ENCODE measurements at regions not wholly inside any gene's neighbourhood (a gene's known extent, or its start where the extent isn't known, plus 50 kb on each side); places are given as distances from the start of the nearest gene placed in this dataset.

DNA sequence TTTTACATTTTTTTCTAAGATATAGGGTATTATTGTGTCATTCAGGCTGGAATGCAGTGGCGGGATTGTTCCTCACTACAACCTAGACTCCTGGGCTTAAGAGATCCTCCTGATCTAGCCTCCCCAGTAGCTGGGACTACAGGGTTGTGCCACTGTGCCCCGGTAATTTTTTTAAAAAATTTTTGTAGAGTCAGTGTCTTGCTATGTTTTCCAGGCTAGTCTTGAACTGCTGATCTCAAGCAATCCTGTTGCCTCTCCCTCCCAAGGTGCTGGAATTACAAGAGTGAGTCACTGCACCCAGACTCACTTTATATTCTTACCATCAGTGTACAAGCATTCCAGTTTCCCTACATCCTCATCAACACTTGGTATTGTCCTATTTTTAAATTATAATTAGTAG lies 156.4 kb upstream of the GYPA start:
- POLR2A ChIA-PET = no interaction called here
- BruUV-seq (replicated peaks) = no TSS peak

More for the DNA sequence above, 156.4 kb upstream of the GYPA start:
- Histone ChIP-seq H3K36me3 (ENCODE audit: control insufficient read depth in 2 of 2, extremely low read depth in 1 of 2, insufficient read depth in 2 of 2, low read length in 2 of 2) (no peaks in the 10 kb centered on the region), H3K4me3 (replicated peaks in 1 of 3; ENCODE audit: insufficient read depth in 1 of 3, low read depth in 1 of 3, low read length in 3 of 3) (no peak overlapping the region), H3K9me3 (replicated peaks; ENCODE audit: control insufficient read depth, insufficient read depth, low read length) (no peaks in the 10 kb centered on the region), H3K27ac (ENCODE audit: insufficient read depth, low read depth, low read length) (no peak overlapping the region), H3K79me2 (ENCODE audit: control insufficient read depth, insufficient read depth, low read length) (no peaks in the 10 kb centered on the region), H3K27me3 (ENCODE audit: control insufficient read depth in 2 of 2, insufficient read depth in 2 of 2, low read length in 2 of 2) (no peaks in the 10 kb centered on the region), H3K9me1 (replicated peaks; ENCODE audit: control insufficient read depth, extremely low read depth, insufficient read depth, low read length) (no peaks in the 10 kb centered on the region), H3K9ac (replicated peaks; ENCODE audit: extremely low read depth, insufficient read depth, low read length) (no peak overlapping the region), H2AFZ (ENCODE audit: low read depth, low read length) (no peak overlapping the region), H4K20me1 (replicated peaks; ENCODE audit: control insufficient read depth, extremely low read depth, insufficient read depth, low read length) (no peaks in the 10 kb centered on the region), H3K4me1 (ENCODE audit: control insufficient read depth, extremely low read depth, insufficient read depth, low read length) (peaks cover 6% of the 10 kb centered on the region), H3K4me2 (ENCODE audit: insufficient read depth, low read length) (no peak overlapping the region)
- DNase-seq (ENCODE audit: low read depth, low spot score) (no peak), FAIRE-seq (no peak)
- intact Hi-C loops (cut with micrococcal nuclease) = no loop called here
- CTCF ChIA-PET = no interaction called here
- no peak for TF ChIP-seq POLR2A (IDR thresholded peaks at IDR 0.05; ENCODE audit: low read depth, low read length)
- no peak for TF ChIP-seq POLR2AphosphoS5 (IDR thresholded peaks at IDR 0.05; ENCODE audit: insufficient read depth, low read depth, low read length)
- TF ChIP-seq MYC (IDR thresholded peaks at IDR 0.05; ENCODE audit: low read depth, low read length) = no peak
- no peak for TF ChIP-seq MAX (IDR thresholded peaks at IDR 0.05; ENCODE audit: insufficient read depth, insufficient read length)
- TF ChIP-seq FOS (IDR thresholded peaks at IDR 0.05; ENCODE audit: borderline replicate concordance, insufficient read depth, low read length) = no peak
- TF ChIP-seq, protein P1, sequence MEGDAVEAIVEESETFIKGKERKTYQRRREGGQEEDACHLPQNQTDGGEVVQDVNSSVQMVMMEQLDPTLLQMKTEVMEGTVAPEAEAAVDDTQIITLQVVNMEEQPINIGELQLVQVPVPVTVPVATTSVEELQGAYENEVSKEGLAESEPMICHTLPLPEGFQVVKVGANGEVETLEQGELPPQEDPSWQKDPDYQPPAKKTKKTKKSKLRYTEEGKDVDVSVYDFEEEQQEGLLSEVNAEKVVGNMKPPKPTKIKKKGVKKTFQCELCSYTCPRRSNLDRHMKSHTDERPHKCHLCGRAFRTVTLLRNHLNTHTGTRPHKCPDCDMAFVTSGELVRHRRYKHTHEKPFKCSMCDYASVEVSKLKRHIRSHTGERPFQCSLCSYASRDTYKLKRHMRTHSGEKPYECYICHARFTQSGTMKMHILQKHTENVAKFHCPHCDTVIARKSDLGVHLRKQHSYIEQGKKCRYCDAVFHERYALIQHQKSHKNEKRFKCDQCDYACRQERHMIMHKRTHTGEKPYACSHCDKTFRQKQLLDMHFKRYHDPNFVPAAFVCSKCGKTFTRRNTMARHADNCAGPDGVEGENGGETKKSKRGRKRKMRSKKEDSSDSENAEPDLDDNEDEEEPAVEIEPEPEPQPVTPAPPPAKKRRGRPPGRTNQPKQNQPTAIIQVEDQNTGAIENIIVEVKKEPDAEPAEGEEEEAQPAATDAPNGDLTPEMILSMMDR (IDR thresholded peaks at IDR 0.05; ENCODE audit: extremely low read depth in 1 of 2, insufficient read depth in 1 of 2, low read depth in 1 of 2, low read length in 2 of 2) = no peak
- TF ChIP-seq EZH2 (IDR thresholded peaks at IDR 0.05; ENCODE audit: borderline replicate concordance, low read depth, low read length, severe bottlenecking) = no peak
- no peak for TF ChIP-seq JUN (IDR thresholded peaks at IDR 0.05; ENCODE audit: borderline replicate concordance, insufficient read depth, insufficient read length, low read depth)
- no peak for TF ChIP-seq GATA2 (IDR thresholded peaks at IDR 0.05; ENCODE audit: insufficient read depth, insufficient read length, low read depth, low read length)
- dilution Hi-C loops (cut with MboI; ENCODE audit: extremely low pct_ligation_motif_present, low sequenced_read_pairs) = no loop called here

Data from endothelial cell of umbilical vein (primary cell).